ENCODE measurements at regions not wholly inside any gene's neighbourhood (a gene's known extent, or its start where the extent isn't known, plus 50 kb on each side); places are given as distances from the start of the nearest gene placed in this dataset.

- in situ Hi-C loops (cut with HindIII; ENCODE audit: low sequenced_read_pairs): no loop called here
- DNase-seq (ENCODE audit: low read depth, low spot score): no peak
- TF ChIP-seq, protein P1, sequence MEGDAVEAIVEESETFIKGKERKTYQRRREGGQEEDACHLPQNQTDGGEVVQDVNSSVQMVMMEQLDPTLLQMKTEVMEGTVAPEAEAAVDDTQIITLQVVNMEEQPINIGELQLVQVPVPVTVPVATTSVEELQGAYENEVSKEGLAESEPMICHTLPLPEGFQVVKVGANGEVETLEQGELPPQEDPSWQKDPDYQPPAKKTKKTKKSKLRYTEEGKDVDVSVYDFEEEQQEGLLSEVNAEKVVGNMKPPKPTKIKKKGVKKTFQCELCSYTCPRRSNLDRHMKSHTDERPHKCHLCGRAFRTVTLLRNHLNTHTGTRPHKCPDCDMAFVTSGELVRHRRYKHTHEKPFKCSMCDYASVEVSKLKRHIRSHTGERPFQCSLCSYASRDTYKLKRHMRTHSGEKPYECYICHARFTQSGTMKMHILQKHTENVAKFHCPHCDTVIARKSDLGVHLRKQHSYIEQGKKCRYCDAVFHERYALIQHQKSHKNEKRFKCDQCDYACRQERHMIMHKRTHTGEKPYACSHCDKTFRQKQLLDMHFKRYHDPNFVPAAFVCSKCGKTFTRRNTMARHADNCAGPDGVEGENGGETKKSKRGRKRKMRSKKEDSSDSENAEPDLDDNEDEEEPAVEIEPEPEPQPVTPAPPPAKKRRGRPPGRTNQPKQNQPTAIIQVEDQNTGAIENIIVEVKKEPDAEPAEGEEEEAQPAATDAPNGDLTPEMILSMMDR (IDR thresholded peaks at IDR 0.05; ENCODE audit: low read depth, low read length): no peak
- H3K4me3 ChIP-seq (ENCODE audit: low read depth, low read length): no peak overlapping the region
Measured at GRCh38 chr2:20526708-20527107, 79.8 kb downstream of the RHOB start.

DNA sequence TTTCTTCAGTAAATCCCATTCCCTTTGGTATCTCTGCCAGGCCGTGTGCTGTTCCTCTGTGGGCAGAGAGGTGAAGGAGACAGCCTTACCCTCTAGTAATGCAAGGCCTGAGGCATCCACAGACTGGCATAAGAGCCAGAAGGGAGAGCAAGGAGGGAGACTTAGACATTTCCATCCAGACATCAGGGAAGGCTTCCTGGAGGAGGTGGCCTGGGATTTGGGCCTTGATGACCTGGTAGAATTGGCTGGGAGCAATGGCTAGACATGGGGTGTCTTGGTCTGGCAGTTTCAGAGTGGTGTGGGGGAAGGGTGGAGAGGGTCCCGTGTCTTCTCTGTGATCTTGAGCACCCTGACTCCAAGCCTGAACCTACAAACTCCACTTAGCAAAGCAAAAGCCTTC, 81.8 kb downstream of the RHOB start:
- no peak overlapping the region for H3K4me3 ChIP-seq (ENCODE audit: low read depth, low read length)
- no peak for DNase-seq (ENCODE audit: low read depth, low spot score)
- TF ChIP-seq, protein P1 (IDR thresholded peaks at IDR 0.05; ENCODE audit: low read depth, low read length): no peak
- in situ Hi-C loops (cut with HindIII; ENCODE audit: low sequenced_read_pairs): no loop called here

- in situ Hi-C loops (cut with HindIII; ENCODE audit: low sequenced_read_pairs): no loop called here
- H3K4me3 ChIP-seq (ENCODE audit: low read depth, low read length): no peak overlapping the region
- DNase-seq (ENCODE audit: low read depth, low spot score): no peak
- TF ChIP-seq, protein P1 (IDR thresholded peaks at IDR 0.05; ENCODE audit: low read depth, low read length): no peak
Measured at GRCh38 chr2:20530520-20530919, 83.6 kb downstream of the RHOB start.

DNA sequence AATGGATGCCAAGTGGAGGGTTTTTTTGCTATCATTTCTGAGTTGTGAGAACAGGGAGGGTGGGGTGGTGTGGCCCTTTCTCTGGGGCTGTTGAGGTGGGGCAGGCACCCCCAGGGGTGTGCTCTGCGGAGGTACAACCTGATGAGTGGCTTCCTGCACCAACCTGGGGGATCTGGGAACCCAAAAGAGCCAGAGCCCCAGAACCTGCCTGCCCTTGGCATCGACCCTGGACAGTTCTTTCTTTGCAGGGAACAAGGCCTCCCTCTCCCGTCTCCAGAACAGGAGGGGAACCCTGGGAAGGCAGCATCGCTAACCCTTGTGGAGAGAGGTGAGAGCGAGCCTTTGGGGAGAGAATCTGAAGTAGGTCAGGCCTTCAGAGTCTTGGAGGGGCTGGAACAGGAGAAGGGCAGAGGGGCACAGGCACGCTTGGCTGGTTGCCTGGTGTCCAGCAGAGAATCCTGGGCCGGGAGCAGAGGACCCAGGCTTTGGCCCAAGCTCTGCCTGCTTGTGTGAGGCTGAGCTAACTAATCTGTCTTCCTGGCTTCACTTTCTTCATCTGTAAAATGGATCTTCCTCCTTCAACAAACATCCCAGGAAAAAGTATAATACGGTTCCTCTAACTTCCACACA, 84.9 kb downstream of the RHOB start:
- DNase-seq (ENCODE audit: low read depth, low spot score): no peak
- no peak overlapping the region for H3K4me3 ChIP-seq (ENCODE audit: low read depth, low read length)
- in situ Hi-C loops (cut with HindIII; ENCODE audit: low sequenced_read_pairs): no loop called here
- TF ChIP-seq, protein P1 (IDR thresholded peaks at IDR 0.05; ENCODE audit: low read depth, low read length): no peak

DNA sequence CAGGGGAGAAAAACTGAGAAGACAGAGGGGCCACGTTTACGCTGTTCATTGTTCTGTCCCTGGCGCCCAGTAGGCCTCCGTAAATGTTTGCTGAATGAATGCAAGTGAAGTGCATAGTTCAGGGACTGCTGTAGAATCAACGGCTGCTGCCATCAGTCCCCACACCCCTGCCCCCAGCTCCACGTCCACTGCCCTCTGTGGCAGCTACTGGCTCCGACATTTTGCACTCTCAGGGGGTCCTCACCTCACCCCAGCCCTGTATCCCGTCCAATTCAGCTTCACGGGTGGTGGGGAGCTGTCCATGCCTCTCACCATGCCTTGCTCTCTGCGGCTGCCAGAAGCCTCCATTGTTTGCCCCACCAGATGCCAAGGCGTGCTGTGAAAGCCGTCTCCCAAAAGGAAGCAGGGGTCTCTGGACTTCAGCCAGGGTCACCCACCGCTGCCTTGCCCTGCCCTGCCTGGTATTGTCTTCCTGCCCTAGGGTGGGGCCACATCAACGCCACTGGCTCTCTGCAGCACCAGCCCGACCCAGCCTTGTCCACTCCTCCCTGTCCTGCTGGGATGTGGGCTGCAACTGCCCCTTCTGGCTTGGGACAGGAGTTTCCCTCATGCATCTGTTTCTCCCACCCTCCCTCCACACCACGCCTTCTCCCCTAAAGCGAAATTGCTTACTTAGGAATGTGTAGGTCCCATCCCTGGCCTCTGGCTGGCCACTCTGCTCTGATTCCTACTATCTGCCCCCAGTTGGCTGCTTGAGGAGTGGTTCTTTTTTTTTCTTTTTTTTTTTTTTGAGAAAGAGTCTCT, 86.0 kb downstream of the RHOB start:
- no peak for DNase-seq (ENCODE audit: low read depth, low spot score)
- in situ Hi-C loops (cut with HindIII; ENCODE audit: low sequenced_read_pairs): no loop called here
- TF ChIP-seq, protein P1 (IDR thresholded peaks at IDR 0.05; ENCODE audit: low read depth, low read length): no peak
- no peak overlapping the region for H3K4me3 ChIP-seq (ENCODE audit: low read depth, low read length)

DNA sequence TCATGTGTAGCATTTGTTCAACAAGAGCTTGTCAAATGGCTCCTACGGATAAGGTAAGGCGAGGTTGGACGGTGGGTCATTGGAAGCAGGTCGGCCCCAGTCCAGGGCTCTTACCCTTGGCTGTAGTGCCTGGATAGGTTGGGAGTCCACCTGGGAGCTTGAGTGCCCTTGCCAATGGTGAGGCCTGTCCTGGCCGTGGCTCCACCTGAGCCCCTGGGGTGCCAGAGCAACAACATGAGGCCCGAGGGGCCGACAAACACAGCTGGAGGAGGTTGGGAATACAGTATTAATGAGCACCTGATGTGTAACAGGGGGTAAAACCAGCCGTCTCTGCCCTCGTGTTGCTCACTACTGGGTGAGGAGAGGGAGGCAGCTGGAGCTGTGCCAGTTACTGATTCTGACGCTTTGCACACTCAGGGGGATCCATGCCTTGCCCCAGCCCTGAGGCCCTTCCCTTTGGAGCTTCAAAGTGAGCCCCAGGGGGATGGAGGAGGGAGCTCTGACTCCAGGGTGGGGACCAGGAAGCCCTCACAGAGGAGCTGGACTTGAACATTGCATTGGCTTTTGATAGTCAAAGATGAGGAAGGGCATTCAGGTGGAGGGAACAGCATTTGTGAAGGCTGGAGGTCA, 87.2 kb downstream of the RHOB start:
- no peak for DNase-seq (ENCODE audit: low read depth, low spot score)
- in situ Hi-C loops (cut with HindIII; ENCODE audit: low sequenced_read_pairs): no loop called here
- TF ChIP-seq, protein P1 (IDR thresholded peaks at IDR 0.05; ENCODE audit: low read depth, low read length): no peak
- H3K4me3 ChIP-seq (ENCODE audit: low read depth, low read length): no peak overlapping the region
